Panc1 (cell line): ENCODE measurements at regions not wholly inside any gene's neighbourhood (a gene's known extent, or its start where the extent isn't known, plus 50 kb on each side); places are given as distances from the start of the nearest gene placed in this dataset.

Experiments used
- ATAC-seq: fragments of 200-7000 bp; cut with Tn5 transposase; 2 replicates; pipeline ENCODE4 v1.9.1; 2020; ENCODE audit warnings: mild to moderate bottlenecking, moderate library complexity
- BruUV-seq: library from RNA; stranded (reverse); fragments of 400-500 nt; replicated peaks from 2 replicates; lab custom pipeline; 2021; lab: Mats Ljungman, UMichigan
- CTCF ChIA-PET: fragments of 300-600 bp; sonication (Branson Sonifier 250); formaldehyde crosslinking; loops from one replicate; lab custom pipeline; 2022; ENCODE audit warnings: antibody characterized with exemption; lab: Charles Lee
- POLR2A ChIA-PET: fragments of 300-600 bp; sonication (Branson Sonifier 250); formaldehyde crosslinking; loops from one replicate; lab custom pipeline; 2022; ENCODE audit warnings: antibody characterized with exemption; lab: Charles Lee
- DNase-seq: peaks from one replicate; pipeline ENCODE4 v3.0.0-alpha.2; 2010; ENCODE audit warnings: low read depth, low spot score
- H3K27ac ChIP-seq: 2 replicates; pipeline ENCODE4 v1.5.1; 2011; ENCODE audit warnings: mild to moderate bottlenecking, low read length, inconsistent platforms
- H3K27me3 ChIP-seq: fragments of 200-500 bp; sonication (Bioruptor generic); 2 replicates; pipeline ENCODE4 v1.6.0; 2014; ENCODE audit warnings: low read length, inconsistent platforms; ENCODE audit not compliant: control insufficient read depth, insufficient read depth
- H3K36me3 ChIP-seq: fragments of 200-500 bp; sonication (Bioruptor generic); 2 replicates; pipeline ENCODE4 v1.5.1; 2014; ENCODE audit warnings: inconsistent platforms, mild to moderate bottlenecking, low read length, moderate library complexity; ENCODE audit not compliant: control insufficient read depth, insufficient read depth
- H3K4me1 ChIP-seq: 2 replicates; pipeline ENCODE4 v1.5.1; 2011; ENCODE audit warnings: inconsistent platforms, mild to moderate bottlenecking, low read length, moderate library complexity; ENCODE audit not compliant: control insufficient read depth, insufficient read depth
- H3K4me3 ChIP-seq, 2 experiments: 2 replicates each; pipeline ENCODE4 v1.5.1; 2011 to 2012; ENCODE audit warnings: low read depth in 2 of 2, low read length in 2 of 2, mild to moderate bottlenecking in 2 of 2, inconsistent platforms in 1 of 2, moderate library complexity in 1 of 2
- H3K9me3 ChIP-seq: fragments of 200-500 bp; sonication (Bioruptor generic); 2 replicates; pipeline ENCODE4 v1.5.1; 2014; ENCODE audit warnings: low read depth, mild to moderate bottlenecking, inconsistent platforms, low read length, moderate library complexity; ENCODE audit not compliant: control insufficient read depth, insufficient read depth
- CTCF ChIP-seq: fragments of 450-650 bp; IDR thresholded peaks from 2 replicates; pipeline ENCODE4 v1.5.1; 2017; ENCODE audit warnings: mild to moderate bottlenecking
- POLR2AphosphoS5 ChIP-seq: IDR thresholded peaks from 2 replicates; pipeline ENCODE4 v1.6.1; 2012; ENCODE audit warnings: mild to moderate bottlenecking, low read depth, low read length, moderate library complexity
- REST ChIP-seq, 2 experiments: IDR thresholded peaks; 2 replicates each; pipeline ENCODE4 v1.6.1; 2011 to 2012; ENCODE audit warnings: low read depth in 2 of 2, control low read depth in 1 of 2, low read length in 1 of 2, mild to moderate bottlenecking in 1 of 2, moderate library complexity in 1 of 2; ENCODE audit not compliant: insufficient read depth in 1 of 2
- SIN3A ChIP-seq: IDR thresholded peaks from 2 replicates; pipeline ENCODE4 v1.6.1; 2012; ENCODE audit warnings: low read depth, mild to moderate bottlenecking, low read length, moderate library complexity, borderline replicate concordance; ENCODE audit not compliant: insufficient read depth
- TCF7L2 ChIP-seq: IDR thresholded peaks from 2 replicates; pipeline ENCODE4 v1.6.1; 2011; ENCODE audit warnings: mild to moderate bottlenecking, low read depth, low read length, inconsistent platforms
- in situ Hi-C: cut with HindIII; loops from 2 replicates; pipeline ENCODE4 v1.10.0; 2016; ENCODE audit warnings: low sequenced_read_pairs, low pct_unique_long_range_greater_than_20kb
- intact Hi-C: fragments of 100-400 bp; cut with micrococcal nuclease; formaldehyde crosslinking; loops from one replicate; pipeline ENCODE4 v1.10.0; 2022; ENCODE audit not compliant: unreplicated experiment

- Histone ChIP-seq H3K36me3 (no peaks in the 10 kb centered on the region), H3K27me3 (no peaks in the 10 kb centered on the region), H3K9me3 (no peaks in the 10 kb centered on the region), H3K27ac (no peak overlapping the region), H3K4me3 (no peak overlapping the region), H3K4me1 (no peaks in the 10 kb centered on the region)
- no TSS peak for BruUV-seq
- DNase-seq (no peak), ATAC-seq (no peak)
- in situ Hi-C loops, result no loop called here
- ChIA-PET CTCF (no interaction called here), POLR2A (no interaction called here)
- intact Hi-C loops, result no loop called here
- no peak for TF ChIP-seq REST (IDR thresholded peaks at IDR 0.05; ENCODE audit: insufficient read depth in 1 of 2, low read depth in 2 of 2, low read length in 1 of 2)
- TF ChIP-seq SIN3A, result no peak
- TF ChIP-seq TCF7L2, result no peak
- TF ChIP-seq CTCF, result no peak
- no peak for TF ChIP-seq POLR2AphosphoS5
Observed at GRCh38 chr6:155738602-155739105, 283.0 kb upstream of the NOX3 start.

DNA sequence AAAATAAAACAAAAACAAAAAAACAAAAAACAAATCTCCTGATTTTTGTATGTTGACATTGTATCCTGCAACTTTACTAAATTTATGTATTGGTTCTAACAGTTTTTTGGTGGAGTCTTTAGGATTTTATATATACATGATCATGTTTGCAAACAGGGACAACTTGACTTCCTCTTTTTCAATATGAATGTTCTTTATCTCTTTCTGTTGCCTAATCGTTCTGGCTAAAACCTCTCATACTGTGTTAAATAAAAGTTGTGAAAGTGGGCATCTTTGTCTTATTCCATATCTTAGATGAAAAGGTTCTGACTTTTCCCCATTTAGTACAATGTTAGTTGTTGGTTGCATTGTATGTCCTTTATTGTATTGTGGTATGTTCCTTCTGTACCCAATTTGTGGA lies 261.7 kb upstream of the NOX3 start:
- H3K27me3 ChIP-seq, result no peaks in the 10 kb centered on the region
- DNase-seq (no peak), ATAC-seq (no peak)
- BruUV-seq, result no TSS peak
- no peaks in the 10 kb centered on the region for H3K36me3 ChIP-seq
- intact Hi-C loops, result no loop called here
- TF ChIP-seq TCF7L2, result no peak
- no peak for TF ChIP-seq SIN3A
- no peak for TF ChIP-seq REST (IDR thresholded peaks at IDR 0.05; ENCODE audit: insufficient read depth in 1 of 2, low read depth in 2 of 2, low read length in 1 of 2)
- TF ChIP-seq POLR2AphosphoS5, result no peak
- no peak for TF ChIP-seq CTCF
- in situ Hi-C loops, result no loop called here
- H3K4me1 ChIP-seq, result no peaks in the 10 kb centered on the region
- H3K27ac ChIP-seq, result no peak overlapping the region
- no peak overlapping the region for H3K4me3 ChIP-seq
- CTCF ChIA-PET, result no interaction called here
- POLR2A ChIA-PET, result no interaction called here
- no peaks in the 10 kb centered on the region for H3K9me3 ChIP-seq
